GM23338 (cell line): ENCODE measurements at regions not wholly inside any gene's neighbourhood (a gene's known extent, or its start where the extent isn't known, plus 50 kb on each side); places are given as distances from the start of the nearest gene placed in this dataset.

Source experiments
- ATAC-seq: fragments of 200-7000 bp; cut with Tn5 transposase; 3 replicates; pipeline ENCODE4 v1.9.1; 2020
- DNase-seq: peaks from one replicate; pipeline ENCODE4 v3.0.0-alpha.2; 2015; ENCODE audit warnings: low spot score
- H2AFZ ChIP-seq: fragments of 200-600 bp; sonication (generic); 2 replicates; pipeline ENCODE4 v1.8.0; 2016; ENCODE audit warnings: antibody characterized with exemption, mild to moderate bottlenecking, moderate library complexity
- H3F3A ChIP-seq: fragments of 200-600 bp; sonication (generic); replicated peaks from 2 replicates; pipeline ENCODE4 v1.8.0; 2017; ENCODE audit warnings: antibody characterized with exemption, mixed run types, low read depth
- H3K27ac ChIP-seq: fragments of 200-600 bp; sonication (generic); 2 replicates; pipeline ENCODE4 v1.6.1; 2016; ENCODE audit warnings: low read depth
- H3K27me3 ChIP-seq: fragments of 200-600 bp; sonication (generic); 2 replicates; pipeline ENCODE4 v1.8.0; 2016; ENCODE audit warnings: mild to moderate bottlenecking, mixed run types, moderate library complexity; ENCODE audit not compliant: insufficient read depth
- H3K36me3 ChIP-seq: fragments of 200-600 bp; sonication (generic); 2 replicates; pipeline ENCODE4 v1.8.0; 2016; ENCODE audit warnings: mild to moderate bottlenecking; ENCODE audit not compliant: insufficient read depth
- H3K4me1 ChIP-seq: fragments of 200-600 bp; sonication (generic); 2 replicates; pipeline ENCODE4 v1.8.0; 2016; ENCODE audit warnings: mild to moderate bottlenecking, moderate library complexity; ENCODE audit not compliant: insufficient read depth
- H3K4me2 ChIP-seq: fragments of 200-600 bp; sonication (generic); 2 replicates; pipeline ENCODE4 v1.7.1; 2017; ENCODE audit warnings: mixed run types
- H3K4me3 ChIP-seq: fragments of 200-600 bp; sonication (generic); 2 replicates; pipeline ENCODE4 v1.6.1; 2016; ENCODE audit warnings: mixed run types
- H3K79me2 ChIP-seq: fragments of 200-600 bp; sonication (generic); replicated peaks from 2 replicates; pipeline ENCODE4 v1.8.0; 2017; ENCODE audit warnings: mild to moderate bottlenecking; ENCODE audit not compliant: insufficient read depth
- H3K9me2 ChIP-seq: fragments of 200-600 bp; sonication (generic); 2 replicates; pipeline ENCODE4 v1.8.0; 2017; ENCODE audit not compliant: insufficient read depth
- H4K20me1 ChIP-seq: fragments of 200-600 bp; sonication (generic); replicated peaks from 2 replicates; pipeline ENCODE4 v1.8.0; 2017; ENCODE audit warnings: mild to moderate bottlenecking; ENCODE audit not compliant: insufficient read depth
- H3K27ac Mint-ChIP-seq: 2 replicates; pipeline ENCODE4 v1.8.0; 2020; ENCODE audit warnings: inconsistent platforms, mild to moderate bottlenecking, moderate library complexity, mixed read lengths
- H3K27me3 Mint-ChIP-seq: 3 replicates; pipeline ENCODE4 v1.8.0; 2022; ENCODE audit warnings: low read depth, mild to moderate bottlenecking, moderate library complexity, mixed read lengths, inconsistent platforms; ENCODE audit not compliant: insufficient read depth, poor library complexity
- H3K36me3 Mint-ChIP-seq: 3 replicates; pipeline ENCODE4 v1.8.0; 2021; ENCODE audit warnings: low read depth, mild to moderate bottlenecking, inconsistent platforms, moderate library complexity, mixed read lengths
- H3K4me1 Mint-ChIP-seq: 3 replicates; pipeline ENCODE4 v1.8.0; 2020; ENCODE audit warnings: mild to moderate bottlenecking, inconsistent platforms, mixed read lengths
- H3K4me3 Mint-ChIP-seq: 3 replicates; pipeline ENCODE4 v1.8.0; 2021; ENCODE audit warnings: moderate library complexity, mild to moderate bottlenecking, inconsistent platforms, mixed read lengths
- H3K9me3 Mint-ChIP-seq: 3 replicates; pipeline ENCODE4 v1.8.0; 2020; ENCODE audit warnings: moderate library complexity, mild to moderate bottlenecking, inconsistent platforms, mixed read lengths
- CREB1 ChIP-seq: fragments of 250-450 bp; sonication (Bioruptor Pico); IDR thresholded peaks from 2 replicates; pipeline ENCODE4 v1.5.0; 2020; ENCODE audit warnings: low read depth, mild to moderate bottlenecking, moderate library complexity
- EZH2 ChIP-seq: fragments of 200-600 bp; sonication (generic); IDR thresholded peaks from one replicate; pipeline ENCODE4 v1.8.0; 2017; ENCODE audit warnings: antibody characterized with exemption, mild to moderate bottlenecking, low read depth; ENCODE audit not compliant: unreplicated experiment
- EZH2phosphoT487 ChIP-seq: fragments of 200-600 bp; sonication (generic); IDR thresholded peaks from one replicate; pipeline ENCODE4 v1.8.1; 2018; ENCODE audit warnings: antibody characterized with exemption; ENCODE audit not compliant: unreplicated experiment
- NANOG ChIP-seq: IDR thresholded peaks from 2 replicates; pipeline ENCODE4 v1.6.1; 2016; ENCODE audit warnings: antibody characterized with exemption, borderline replicate concordance
- POLR2AphosphoS5 ChIP-seq: IDR thresholded peaks from 2 replicates; pipeline ENCODE4 v1.6.1; 2016; ENCODE audit warnings: antibody characterized with exemption, low read depth
- STAT1 ChIP-seq: IDR thresholded peaks from one replicate; pipeline ENCODE4 v1.6.1; 2016; ENCODE audit warnings: antibody characterized with exemption; ENCODE audit not compliant: unreplicated experiment
- ZNF114 ChIP-seq: fragments of 250-450 bp; sonication (Bioruptor Pico); IDR thresholded peaks from 2 replicates; pipeline ENCODE4 v1.5.0; 2020; ENCODE audit warnings: mild to moderate bottlenecking, moderate library complexity
- ZNF331 ChIP-seq: fragments of 250-450 bp; sonication (Bioruptor Pico); IDR thresholded peaks from 2 replicates; pipeline ENCODE4 v1.5.0; 2020; ENCODE audit warnings: low read depth, mild to moderate bottlenecking, moderate library complexity
- TF ChIP-seq, protein P1 (sequence below), 2 experiments: fragments of 200-600 bp in 1 of 2; sonication (generic) in 1 of 2; conservative IDR thresholded peaks; 2 replicates each; pipeline versions ENCODE4 v1.5.1 to v1.6.1; 2016 to 2017; ENCODE audit warnings: antibody characterized with exemption in 2 of 2, low read depth in 2 of 2, mild to moderate bottlenecking in 2 of 2, moderate library complexity in 1 of 2
- TF ChIP-seq, protein P2 (sequence below): IDR thresholded peaks from one replicate; pipeline ENCODE4 v1.6.1; 2018; ENCODE audit warnings: antibody characterized with exemption; ENCODE audit not compliant: unreplicated experiment
- TF ChIP-seq, protein P3 (sequence below): IDR thresholded peaks from 2 replicates; pipeline ENCODE4 v1.6.1; 2016; ENCODE audit warnings: antibody characterized with exemption

DNA sequence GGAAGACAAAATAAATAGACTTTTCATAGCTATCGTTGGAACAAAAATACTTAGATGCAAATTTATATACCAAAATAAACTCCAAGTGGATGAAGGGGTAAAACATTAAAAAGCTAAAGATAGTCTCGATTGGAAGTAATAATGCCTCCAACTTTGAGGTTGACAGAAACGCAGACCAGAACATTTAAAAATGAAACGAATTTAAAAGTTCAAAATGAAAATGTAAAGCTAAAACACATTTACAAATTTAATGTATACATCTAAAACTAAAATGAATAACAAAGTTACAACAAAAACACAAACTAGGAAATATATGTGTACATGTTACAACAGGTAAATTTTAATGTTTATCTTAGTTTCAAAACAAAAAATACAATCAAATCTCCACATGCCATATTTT is 107.5 kb upstream of the AKR1E2 start:
- TF ChIP-seq, protein P1, sequence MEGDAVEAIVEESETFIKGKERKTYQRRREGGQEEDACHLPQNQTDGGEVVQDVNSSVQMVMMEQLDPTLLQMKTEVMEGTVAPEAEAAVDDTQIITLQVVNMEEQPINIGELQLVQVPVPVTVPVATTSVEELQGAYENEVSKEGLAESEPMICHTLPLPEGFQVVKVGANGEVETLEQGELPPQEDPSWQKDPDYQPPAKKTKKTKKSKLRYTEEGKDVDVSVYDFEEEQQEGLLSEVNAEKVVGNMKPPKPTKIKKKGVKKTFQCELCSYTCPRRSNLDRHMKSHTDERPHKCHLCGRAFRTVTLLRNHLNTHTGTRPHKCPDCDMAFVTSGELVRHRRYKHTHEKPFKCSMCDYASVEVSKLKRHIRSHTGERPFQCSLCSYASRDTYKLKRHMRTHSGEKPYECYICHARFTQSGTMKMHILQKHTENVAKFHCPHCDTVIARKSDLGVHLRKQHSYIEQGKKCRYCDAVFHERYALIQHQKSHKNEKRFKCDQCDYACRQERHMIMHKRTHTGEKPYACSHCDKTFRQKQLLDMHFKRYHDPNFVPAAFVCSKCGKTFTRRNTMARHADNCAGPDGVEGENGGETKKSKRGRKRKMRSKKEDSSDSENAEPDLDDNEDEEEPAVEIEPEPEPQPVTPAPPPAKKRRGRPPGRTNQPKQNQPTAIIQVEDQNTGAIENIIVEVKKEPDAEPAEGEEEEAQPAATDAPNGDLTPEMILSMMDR (conservative IDR thresholded peaks at IDR 0.05; ENCODE audit: low read depth in 2 of 2) = no peak
- TF ChIP-seq STAT1 = no peak
- TF ChIP-seq NANOG = no peak
- no peak for TF ChIP-seq CREB1
- TF ChIP-seq, protein P2, sequence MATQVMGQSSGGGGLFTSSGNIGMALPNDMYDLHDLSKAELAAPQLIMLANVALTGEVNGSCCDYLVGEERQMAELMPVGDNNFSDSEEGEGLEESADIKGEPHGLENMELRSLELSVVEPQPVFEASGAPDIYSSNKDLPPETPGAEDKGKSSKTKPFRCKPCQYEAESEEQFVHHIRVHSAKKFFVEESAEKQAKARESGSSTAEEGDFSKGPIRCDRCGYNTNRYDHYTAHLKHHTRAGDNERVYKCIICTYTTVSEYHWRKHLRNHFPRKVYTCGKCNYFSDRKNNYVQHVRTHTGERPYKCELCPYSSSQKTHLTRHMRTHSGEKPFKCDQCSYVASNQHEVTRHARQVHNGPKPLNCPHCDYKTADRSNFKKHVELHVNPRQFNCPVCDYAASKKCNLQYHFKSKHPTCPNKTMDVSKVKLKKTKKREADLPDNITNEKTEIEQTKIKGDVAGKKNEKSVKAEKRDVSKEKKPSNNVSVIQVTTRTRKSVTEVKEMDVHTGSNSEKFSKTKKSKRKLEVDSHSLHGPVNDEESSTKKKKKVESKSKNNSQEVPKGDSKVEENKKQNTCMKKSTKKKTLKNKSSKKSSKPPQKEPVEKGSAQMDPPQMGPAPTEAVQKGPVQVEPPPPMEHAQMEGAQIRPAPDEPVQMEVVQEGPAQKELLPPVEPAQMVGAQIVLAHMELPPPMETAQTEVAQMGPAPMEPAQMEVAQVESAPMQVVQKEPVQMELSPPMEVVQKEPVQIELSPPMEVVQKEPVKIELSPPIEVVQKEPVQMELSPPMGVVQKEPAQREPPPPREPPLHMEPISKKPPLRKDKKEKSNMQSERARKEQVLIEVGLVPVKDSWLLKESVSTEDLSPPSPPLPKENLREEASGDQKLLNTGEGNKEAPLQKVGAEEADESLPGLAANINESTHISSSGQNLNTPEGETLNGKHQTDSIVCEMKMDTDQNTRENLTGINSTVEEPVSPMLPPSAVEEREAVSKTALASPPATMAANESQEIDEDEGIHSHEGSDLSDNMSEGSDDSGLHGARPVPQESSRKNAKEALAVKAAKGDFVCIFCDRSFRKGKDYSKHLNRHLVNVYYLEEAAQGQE = no peak
- no peak for TF ChIP-seq ZNF331 (CRISPR knock-in tag)
- no peak for TF ChIP-seq EZH2
- TF ChIP-seq, protein P3, sequence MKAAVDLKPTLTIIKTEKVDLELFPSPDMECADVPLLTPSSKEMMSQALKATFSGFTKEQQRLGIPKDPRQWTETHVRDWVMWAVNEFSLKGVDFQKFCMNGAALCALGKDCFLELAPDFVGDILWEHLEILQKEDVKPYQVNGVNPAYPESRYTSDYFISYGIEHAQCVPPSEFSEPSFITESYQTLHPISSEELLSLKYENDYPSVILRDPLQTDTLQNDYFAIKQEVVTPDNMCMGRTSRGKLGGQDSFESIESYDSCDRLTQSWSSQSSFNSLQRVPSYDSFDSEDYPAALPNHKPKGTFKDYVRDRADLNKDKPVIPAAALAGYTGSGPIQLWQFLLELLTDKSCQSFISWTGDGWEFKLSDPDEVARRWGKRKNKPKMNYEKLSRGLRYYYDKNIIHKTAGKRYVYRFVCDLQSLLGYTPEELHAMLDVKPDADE = no peak
- no peak for TF ChIP-seq EZH2phosphoT487
- H3K4me1 Mint-ChIP-seq = peaks cover 7% of the 10 kb centered on the region; the same call in 2 of the 3 replicates
- H3K9me2 ChIP-seq = no peaks in the 10 kb centered on the region
- H3K27ac ChIP-seq = no peak overlapping the region
- no peak overlapping the region for H3K4me3 Mint-ChIP-seq
- no peak overlapping the region for H3K4me2 ChIP-seq
- no peak for ATAC-seq
- H3K4me1 ChIP-seq = no peaks in the 10 kb centered on the region
- H2AFZ ChIP-seq = no peak overlapping the region
- DNase-seq = no peak
- H3K36me3 Mint-ChIP-seq = no peaks in the 10 kb centered on the region
- no peaks in the 10 kb centered on the region for H3F3A ChIP-seq
- no peaks in the 10 kb centered on the region for H3K27me3 ChIP-seq
- no peaks in the 10 kb centered on the region for H3K36me3 ChIP-seq
- H3K27ac Mint-ChIP-seq = no peak overlapping the region
- no peak overlapping the region for H3K4me3 ChIP-seq
- no peaks in the 10 kb centered on the region for H4K20me1 ChIP-seq
- H3K9me3 Mint-ChIP-seq = no peaks in the 10 kb centered on the region
- peaks cover 1% of the 10 kb centered on the region for H3K27me3 Mint-ChIP-seq
- no peaks in the 10 kb centered on the region for H3K79me2 ChIP-seq

DNA sequence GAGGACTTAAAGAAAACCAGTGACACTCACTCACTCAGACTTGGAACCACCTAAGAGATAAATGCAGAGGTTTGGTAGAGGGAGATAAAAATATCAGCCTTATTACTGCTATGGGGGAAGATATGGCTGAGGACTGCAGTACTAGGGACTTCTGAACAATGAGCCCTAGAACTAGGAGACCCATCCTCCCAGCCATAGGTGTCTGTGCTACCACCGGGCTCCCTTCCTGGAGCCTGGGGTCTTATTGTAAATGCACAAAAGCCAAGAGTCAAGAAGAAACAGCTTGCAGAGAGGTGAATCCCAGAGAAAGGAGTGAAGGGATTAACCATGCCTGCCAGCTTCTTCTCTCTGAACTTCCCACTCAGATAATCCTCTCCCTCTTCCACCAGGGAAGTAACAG is 108.3 kb upstream of the AKR1E2 start:
- no peaks in the 10 kb centered on the region for H3F3A ChIP-seq
- DNase-seq (no peak), ATAC-seq (peak; percentile 51; the same call in 2 of the 3 replicates)
- H3K4me1 ChIP-seq = no peaks in the 10 kb centered on the region
- H3K27me3 Mint-ChIP-seq = peaks cover 1% of the 10 kb centered on the region
- no peaks in the 10 kb centered on the region for H3K79me2 ChIP-seq
- no peak overlapping the region for H3K4me3 Mint-ChIP-seq
- no peaks in the 10 kb centered on the region for H3K9me3 Mint-ChIP-seq
- H3K27ac Mint-ChIP-seq = no peak overlapping the region
- no peaks in the 10 kb centered on the region for H3K27me3 ChIP-seq
- peak overlapping the region; percentile 70 for H2AFZ ChIP-seq
- no peak overlapping the region for H3K27ac ChIP-seq
- no peaks in the 10 kb centered on the region for H3K9me2 ChIP-seq
- H3K36me3 Mint-ChIP-seq = no peaks in the 10 kb centered on the region
- no peak overlapping the region for H3K4me2 ChIP-seq
- no peaks in the 10 kb centered on the region for H3K36me3 ChIP-seq
- peaks cover 7% of the 10 kb centered on the region; the same call in 2 of the 3 replicates for H3K4me1 Mint-ChIP-seq
- H3K4me3 ChIP-seq = no peak overlapping the region
- no peaks in the 10 kb centered on the region for H4K20me1 ChIP-seq
- TF ChIP-seq EZH2 (no peak), STAT1 (no peak), ZNF114 (no peak), POLR2AphosphoS5 (no peak), NANOG (no peak)
- TF ChIP-seq, protein P2 = no peak
- TF ChIP-seq, protein P1 (conservative IDR thresholded peaks at IDR 0.05; ENCODE audit: low read depth in 2 of 2) = no peak
- TF ChIP-seq, protein P3 = no peak
